ENCODE measurements at regions not wholly inside any gene's neighbourhood (a gene's known extent, or its start where the extent isn't known, plus 50 kb on each side); places are given as distances from the start of the nearest gene placed in this dataset.
"Not testable (repeated sequence)": the region's sequence is repeated elsewhere in the genome, so short reads cannot be mapped to it uniquely, and the experiment has no call there.

DNA sequence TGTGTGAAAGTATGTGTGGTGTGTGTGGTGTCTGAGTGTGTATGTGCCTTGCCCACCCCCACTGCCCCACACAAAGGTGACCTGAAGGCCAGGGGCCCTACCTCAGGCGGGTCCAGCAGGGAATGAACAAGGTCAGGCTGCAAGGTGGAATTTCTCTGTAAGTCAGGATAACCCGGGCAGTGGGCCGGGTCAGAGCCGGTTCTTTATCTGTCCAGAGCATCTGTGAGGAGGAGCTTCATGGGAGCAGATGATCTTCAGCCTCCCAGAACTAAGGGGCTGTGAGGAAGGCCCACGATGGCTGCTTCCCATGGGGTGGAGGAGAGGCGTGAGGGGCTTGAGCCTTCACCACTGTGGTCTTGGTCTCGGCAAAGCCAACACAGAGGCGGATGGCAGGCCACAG lies 150.3 kb downstream of the TFCP2L1 start:
- DNase-seq (ENCODE audit: low spot score) = no peak

GRCh38 chr2:121135168-121135853 lies 149.7 kb downstream of the TFCP2L1 start:
- DNase-seq (ENCODE audit: low spot score) = no peak

- no peak for DNase-seq (ENCODE audit: low spot score)
Measured at GRCh38 chr2:121136323-121136722, 148.7 kb downstream of the TFCP2L1 start.

- DNase-seq (ENCODE audit: low spot score) = no peak
Measured at GRCh38 chr2:121137571-121137970, 147.4 kb downstream of the TFCP2L1 start.

DNA sequence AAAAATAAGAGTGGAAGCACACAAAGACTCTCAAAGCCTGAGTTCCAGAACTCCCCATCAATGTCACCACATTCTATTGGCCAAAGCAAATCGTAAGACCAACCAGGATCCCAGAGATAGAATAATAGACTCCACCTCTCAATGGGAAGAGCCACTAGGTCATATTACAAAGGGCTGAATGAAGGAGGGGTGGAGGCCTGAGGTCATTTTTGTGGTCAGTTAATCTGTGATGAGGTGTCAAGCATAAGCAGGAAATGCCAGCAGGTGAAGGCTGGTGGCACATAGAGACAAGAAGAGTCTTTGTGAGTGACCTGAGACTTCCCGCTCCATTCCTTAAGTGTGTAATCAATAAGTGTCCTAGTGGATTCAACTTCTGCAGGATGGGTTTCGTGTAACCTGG lies 144.3 kb downstream of the TFCP2L1 start:
- no peak for DNase-seq (ENCODE audit: low spot score)

GRCh38 chr2:121142452-121142851 lies 142.6 kb downstream of the TFCP2L1 start:
- no peak for DNase-seq (ENCODE audit: low spot score)

GRCh38 chr2:121144111-121144510 lies 140.9 kb downstream of the TFCP2L1 start:
- DNase-seq (ENCODE audit: low spot score) = no peak

DNA sequence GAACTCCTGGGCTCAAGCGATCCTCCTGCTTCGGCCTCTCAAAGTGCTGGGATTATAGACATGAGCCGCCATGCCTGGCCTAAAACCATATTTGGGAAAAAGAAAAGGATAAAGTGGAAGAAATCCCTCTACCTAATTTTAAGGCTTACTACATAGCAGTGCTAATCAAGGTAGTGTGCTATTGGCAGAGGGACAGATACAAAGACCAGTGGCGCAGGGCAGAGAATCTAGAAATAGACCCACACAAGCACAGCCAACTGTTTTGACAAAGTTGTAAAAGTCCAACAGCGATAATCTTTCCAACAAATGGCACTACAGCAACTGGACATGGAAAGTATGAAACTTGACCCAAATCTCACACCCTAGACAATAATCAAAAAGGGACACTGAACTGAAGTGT lies 138.4 kb downstream of the TFCP2L1 start:
- no peak for DNase-seq (ENCODE audit: low spot score)

DNA sequence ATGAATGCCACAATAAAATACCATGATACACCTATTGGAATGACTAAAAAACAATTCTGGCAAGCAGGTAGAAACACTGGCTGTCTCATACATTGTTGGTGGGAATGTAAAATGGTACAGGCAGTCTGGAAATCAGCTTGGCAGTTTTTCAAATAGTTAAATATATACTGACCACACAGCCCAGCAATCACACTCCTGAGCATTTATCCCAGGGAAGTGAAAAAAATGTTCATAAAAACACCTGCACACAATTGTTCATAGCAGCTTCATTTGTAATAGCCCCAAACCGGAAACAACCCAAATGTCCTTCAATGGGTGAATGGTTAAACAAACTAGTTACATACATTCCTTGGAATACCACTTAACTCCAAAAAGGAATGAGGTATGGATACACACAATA lies 137.2 kb downstream of the TFCP2L1 start:
- DNase-seq (ENCODE audit: low spot score) = no peak

DNA sequence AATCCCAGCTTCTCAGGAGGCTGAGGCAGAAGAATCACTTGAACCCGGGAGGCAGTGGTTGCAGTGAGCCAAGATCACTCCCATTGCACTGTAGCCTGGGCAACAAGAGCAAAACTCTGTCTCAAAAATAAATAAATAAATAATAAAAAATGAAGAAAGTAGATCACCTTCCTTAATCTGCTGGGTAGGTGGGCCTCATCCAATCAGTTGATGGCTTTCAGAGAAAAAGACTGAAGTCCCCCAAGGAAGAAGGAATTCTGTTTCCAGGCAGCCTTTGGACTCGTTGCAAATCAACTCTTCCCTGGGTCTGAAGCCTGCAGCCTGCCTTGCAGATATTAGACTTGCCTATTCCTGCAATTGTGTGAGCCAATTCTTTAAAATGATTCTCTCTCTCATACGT lies 136.5 kb downstream of the TFCP2L1 start:
- no peak for DNase-seq (ENCODE audit: low spot score)

- no peak for DNase-seq (ENCODE audit: low spot score)
Measured at GRCh38 chr2:121149384-121149783, 135.6 kb downstream of the TFCP2L1 start.

- no peak for DNase-seq (ENCODE audit: low spot score)
Measured at GRCh38 chr2:121150126-121150525, 134.9 kb downstream of the TFCP2L1 start.

GRCh38 chr2:121150713-121151112 lies 134.3 kb downstream of the TFCP2L1 start:
- DNase-seq (ENCODE audit: low spot score) = no peak

GRCh38 chr2:121151311-121152109 lies 133.5 kb downstream of the TFCP2L1 start:
- no peak for DNase-seq (ENCODE audit: low spot score)

- no peak for DNase-seq (ENCODE audit: low spot score)
Measured at GRCh38 chr2:121152861-121153260, 132.1 kb downstream of the TFCP2L1 start.

GRCh38 chr2:121153516-121153915 lies 131.5 kb downstream of the TFCP2L1 start:
- no peak for DNase-seq (ENCODE audit: low spot score)

- no peak for DNase-seq (ENCODE audit: low spot score)
Measured at GRCh38 chr2:121155502-121156056, 129.4 kb downstream of the TFCP2L1 start.

- DNase-seq (ENCODE audit: low spot score) = not testable (repeated sequence)
Measured at GRCh38 chr2:121157481-121157880, 127.5 kb downstream of the TFCP2L1 start.

DNA sequence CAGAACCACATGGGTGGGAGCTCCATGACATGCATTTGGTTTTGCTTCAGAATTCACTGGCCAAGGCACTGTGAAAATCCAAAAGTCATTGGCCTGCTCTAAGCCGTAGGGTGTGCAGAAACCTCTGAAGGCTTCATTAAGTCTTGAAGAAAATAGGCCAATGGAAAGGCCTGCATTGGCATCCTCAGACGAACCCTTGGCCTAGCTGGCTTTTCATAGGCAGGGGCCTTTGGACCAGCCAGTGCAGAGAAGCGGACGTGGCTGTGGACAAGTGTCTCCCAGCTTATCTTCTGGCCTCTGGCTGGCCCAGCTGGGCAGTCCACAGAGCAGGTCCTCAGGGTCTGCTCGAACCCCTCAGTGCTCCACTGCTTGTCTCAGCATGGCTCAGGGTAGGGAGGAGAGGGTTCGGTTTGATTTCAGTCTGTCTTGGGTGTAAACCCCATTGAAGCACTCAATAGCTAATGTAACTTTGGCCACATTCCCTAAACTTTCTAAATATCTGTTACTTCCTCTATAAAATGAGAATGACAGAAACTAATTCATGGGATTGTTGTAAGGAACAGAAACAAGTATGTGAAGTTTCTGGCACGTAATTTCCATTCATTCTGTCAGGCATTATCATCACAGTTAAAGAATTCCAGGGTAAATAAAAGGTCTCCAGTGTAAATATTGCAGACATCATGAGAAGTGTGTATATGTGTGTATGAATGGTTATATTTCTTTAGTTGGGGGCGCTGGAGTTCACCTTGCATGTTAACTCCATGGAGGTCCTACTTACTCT lies 125.5 kb downstream of the TFCP2L1 start:
- DNase-seq (ENCODE audit: low spot score) = no peak

GRCh38 chr2:121160366-121160765 lies 124.6 kb downstream of the TFCP2L1 start:
- DNase-seq (ENCODE audit: low spot score) = no peak

DNA sequence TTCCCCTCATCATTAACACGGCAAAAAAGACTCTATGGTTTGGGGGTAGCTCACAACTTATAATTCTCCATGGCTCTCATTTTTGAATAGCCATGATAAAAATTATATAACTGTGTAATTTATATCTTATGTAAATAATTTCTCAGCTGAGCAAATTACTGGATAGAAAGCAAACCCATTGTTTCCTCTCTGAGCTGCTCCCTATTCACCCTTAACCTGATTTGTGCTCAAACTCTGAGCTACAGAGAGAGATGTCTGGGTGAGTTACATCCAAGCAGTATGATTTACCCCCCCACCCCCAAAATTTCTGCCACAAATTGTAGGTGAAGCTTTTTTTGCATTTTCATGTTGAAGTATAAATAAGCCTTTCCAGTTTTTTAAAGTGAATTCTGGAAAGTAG lies 123.7 kb downstream of the TFCP2L1 start:
- no peak for DNase-seq (ENCODE audit: low spot score)

DNA sequence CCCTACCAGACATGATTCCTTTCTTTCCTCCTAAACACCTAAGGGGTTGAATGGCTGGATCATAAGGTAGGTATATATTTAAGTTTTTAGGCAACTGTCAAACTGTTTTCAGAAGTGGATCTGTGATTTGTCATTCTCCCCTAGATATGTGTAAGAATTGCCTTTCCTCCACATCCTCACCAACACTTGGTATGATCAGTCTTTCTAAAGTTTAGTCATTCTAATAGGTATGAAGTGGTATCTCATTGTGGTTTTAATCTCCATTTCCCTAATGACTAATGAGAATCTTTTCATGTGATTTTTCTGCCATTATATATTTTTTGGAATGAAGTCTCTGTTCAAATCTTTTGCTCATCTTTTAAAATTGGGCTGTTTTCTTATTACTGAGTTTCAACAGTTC lies 122.1 kb downstream of the TFCP2L1 start:
- no peak for DNase-seq (ENCODE audit: low spot score)

DNA sequence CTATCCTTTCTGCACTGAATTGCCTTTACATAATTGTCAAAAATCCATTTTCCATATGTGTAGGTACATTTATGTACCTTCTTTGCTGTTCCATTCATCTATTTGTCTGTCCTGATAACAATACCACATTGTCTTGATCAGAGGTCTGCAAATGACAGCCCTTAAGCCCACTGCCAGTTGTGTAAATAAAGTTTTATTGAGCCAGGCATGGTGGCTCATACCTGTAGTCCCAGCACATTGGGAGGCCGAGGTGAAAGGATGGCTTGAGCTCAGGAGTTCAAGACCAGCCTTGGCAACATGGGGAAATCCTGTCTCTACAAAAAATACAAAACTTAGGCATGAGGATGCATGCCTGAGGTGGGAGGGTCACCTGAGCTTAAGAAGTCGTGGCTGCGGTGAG lies 121.0 kb downstream of the TFCP2L1 start:
- DNase-seq (ENCODE audit: low spot score) = no peak

Measured in COLO829 (cell line).